GM23338 (cell line): ENCODE measurements at regions not wholly inside any gene's neighbourhood (a gene's known extent, or its start where the extent isn't known, plus 50 kb on each side); places are given as distances from the start of the nearest gene placed in this dataset.

Source experiments
- EZH2 ChIP-seq: fragments of 200-600 bp; sonication (generic); IDR thresholded peaks from one replicate; pipeline ENCODE4 v1.8.0; 2017; ENCODE audit warnings: antibody characterized with exemption, mild to moderate bottlenecking, low read depth; ENCODE audit not compliant: unreplicated experiment
- EZH2phosphoT487 ChIP-seq: fragments of 200-600 bp; sonication (generic); IDR thresholded peaks from one replicate; pipeline ENCODE4 v1.8.1; 2018; ENCODE audit warnings: antibody characterized with exemption; ENCODE audit not compliant: unreplicated experiment
- JUNB ChIP-seq: IDR thresholded peaks from one replicate; pipeline ENCODE4 v1.6.1; 2016; ENCODE audit warnings: antibody characterized with exemption; ENCODE audit not compliant: unreplicated experiment
- POLR2AphosphoS5 ChIP-seq: IDR thresholded peaks from 2 replicates; pipeline ENCODE4 v1.6.1; 2016; ENCODE audit warnings: antibody characterized with exemption, low read depth
- ZNF331 ChIP-seq: fragments of 250-450 bp; sonication (Bioruptor Pico); IDR thresholded peaks from 2 replicates; pipeline ENCODE4 v1.5.0; 2020; ENCODE audit warnings: low read depth, mild to moderate bottlenecking, moderate library complexity
- TF ChIP-seq, protein P1 (sequence below), 2 experiments: fragments of 200-600 bp in 1 of 2; sonication (generic) in 1 of 2; conservative IDR thresholded peaks; 2 replicates each; pipeline versions ENCODE4 v1.5.1 to v1.6.1; 2016 to 2017; ENCODE audit warnings: antibody characterized with exemption in 2 of 2, low read depth in 2 of 2, mild to moderate bottlenecking in 2 of 2, moderate library complexity in 1 of 2
- TF ChIP-seq, protein P2 (sequence below): IDR thresholded peaks from one replicate; pipeline ENCODE4 v1.6.1; 2018; ENCODE audit warnings: antibody characterized with exemption; ENCODE audit not compliant: unreplicated experiment
- TF ChIP-seq, protein P3 (sequence below): IDR thresholded peaks from 2 replicates; pipeline ENCODE4 v1.6.1; 2016; ENCODE audit warnings: antibody characterized with exemption
- TF ChIP-seq, protein P4 (sequence below): fragments of 250-450 bp; sonication (Bioruptor Pico); IDR thresholded peaks from 2 replicates; pipeline ENCODE4 v1.5.0; 2020; ENCODE audit warnings: mild to moderate bottlenecking, moderate library complexity

DNA sequence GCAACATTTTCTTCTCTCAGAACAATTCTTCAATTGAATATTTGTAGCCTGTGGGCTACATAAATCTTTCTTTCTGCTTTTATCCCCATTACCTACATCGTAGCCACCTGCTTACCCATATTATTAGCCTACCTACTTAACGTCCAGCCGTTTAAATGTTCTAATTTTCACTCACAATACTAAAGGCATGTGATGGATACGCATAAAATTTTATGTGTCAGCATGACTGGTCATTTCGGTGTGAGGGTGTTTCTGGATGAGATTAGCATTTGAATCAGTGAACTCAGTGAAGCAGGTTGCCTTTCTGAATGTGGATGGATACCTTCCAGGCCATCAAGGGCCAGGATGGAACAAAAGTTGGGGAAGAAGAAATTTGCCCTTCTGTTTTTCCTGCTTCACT, 1722.5 kb upstream of the ACO1 start:
- TF ChIP-seq, protein P1, sequence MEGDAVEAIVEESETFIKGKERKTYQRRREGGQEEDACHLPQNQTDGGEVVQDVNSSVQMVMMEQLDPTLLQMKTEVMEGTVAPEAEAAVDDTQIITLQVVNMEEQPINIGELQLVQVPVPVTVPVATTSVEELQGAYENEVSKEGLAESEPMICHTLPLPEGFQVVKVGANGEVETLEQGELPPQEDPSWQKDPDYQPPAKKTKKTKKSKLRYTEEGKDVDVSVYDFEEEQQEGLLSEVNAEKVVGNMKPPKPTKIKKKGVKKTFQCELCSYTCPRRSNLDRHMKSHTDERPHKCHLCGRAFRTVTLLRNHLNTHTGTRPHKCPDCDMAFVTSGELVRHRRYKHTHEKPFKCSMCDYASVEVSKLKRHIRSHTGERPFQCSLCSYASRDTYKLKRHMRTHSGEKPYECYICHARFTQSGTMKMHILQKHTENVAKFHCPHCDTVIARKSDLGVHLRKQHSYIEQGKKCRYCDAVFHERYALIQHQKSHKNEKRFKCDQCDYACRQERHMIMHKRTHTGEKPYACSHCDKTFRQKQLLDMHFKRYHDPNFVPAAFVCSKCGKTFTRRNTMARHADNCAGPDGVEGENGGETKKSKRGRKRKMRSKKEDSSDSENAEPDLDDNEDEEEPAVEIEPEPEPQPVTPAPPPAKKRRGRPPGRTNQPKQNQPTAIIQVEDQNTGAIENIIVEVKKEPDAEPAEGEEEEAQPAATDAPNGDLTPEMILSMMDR (conservative IDR thresholded peaks at IDR 0.05; ENCODE audit: low read depth in 2 of 2) = no peak
- TF ChIP-seq POLR2AphosphoS5 (no peak), ZNF331 (no peak), EZH2phosphoT487 (no peak), EZH2 (no peak), JUNB (no peak)
- TF ChIP-seq, protein P2, sequence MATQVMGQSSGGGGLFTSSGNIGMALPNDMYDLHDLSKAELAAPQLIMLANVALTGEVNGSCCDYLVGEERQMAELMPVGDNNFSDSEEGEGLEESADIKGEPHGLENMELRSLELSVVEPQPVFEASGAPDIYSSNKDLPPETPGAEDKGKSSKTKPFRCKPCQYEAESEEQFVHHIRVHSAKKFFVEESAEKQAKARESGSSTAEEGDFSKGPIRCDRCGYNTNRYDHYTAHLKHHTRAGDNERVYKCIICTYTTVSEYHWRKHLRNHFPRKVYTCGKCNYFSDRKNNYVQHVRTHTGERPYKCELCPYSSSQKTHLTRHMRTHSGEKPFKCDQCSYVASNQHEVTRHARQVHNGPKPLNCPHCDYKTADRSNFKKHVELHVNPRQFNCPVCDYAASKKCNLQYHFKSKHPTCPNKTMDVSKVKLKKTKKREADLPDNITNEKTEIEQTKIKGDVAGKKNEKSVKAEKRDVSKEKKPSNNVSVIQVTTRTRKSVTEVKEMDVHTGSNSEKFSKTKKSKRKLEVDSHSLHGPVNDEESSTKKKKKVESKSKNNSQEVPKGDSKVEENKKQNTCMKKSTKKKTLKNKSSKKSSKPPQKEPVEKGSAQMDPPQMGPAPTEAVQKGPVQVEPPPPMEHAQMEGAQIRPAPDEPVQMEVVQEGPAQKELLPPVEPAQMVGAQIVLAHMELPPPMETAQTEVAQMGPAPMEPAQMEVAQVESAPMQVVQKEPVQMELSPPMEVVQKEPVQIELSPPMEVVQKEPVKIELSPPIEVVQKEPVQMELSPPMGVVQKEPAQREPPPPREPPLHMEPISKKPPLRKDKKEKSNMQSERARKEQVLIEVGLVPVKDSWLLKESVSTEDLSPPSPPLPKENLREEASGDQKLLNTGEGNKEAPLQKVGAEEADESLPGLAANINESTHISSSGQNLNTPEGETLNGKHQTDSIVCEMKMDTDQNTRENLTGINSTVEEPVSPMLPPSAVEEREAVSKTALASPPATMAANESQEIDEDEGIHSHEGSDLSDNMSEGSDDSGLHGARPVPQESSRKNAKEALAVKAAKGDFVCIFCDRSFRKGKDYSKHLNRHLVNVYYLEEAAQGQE = no peak
- TF ChIP-seq, protein P3, sequence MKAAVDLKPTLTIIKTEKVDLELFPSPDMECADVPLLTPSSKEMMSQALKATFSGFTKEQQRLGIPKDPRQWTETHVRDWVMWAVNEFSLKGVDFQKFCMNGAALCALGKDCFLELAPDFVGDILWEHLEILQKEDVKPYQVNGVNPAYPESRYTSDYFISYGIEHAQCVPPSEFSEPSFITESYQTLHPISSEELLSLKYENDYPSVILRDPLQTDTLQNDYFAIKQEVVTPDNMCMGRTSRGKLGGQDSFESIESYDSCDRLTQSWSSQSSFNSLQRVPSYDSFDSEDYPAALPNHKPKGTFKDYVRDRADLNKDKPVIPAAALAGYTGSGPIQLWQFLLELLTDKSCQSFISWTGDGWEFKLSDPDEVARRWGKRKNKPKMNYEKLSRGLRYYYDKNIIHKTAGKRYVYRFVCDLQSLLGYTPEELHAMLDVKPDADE = no peak
- TF ChIP-seq, protein P4, sequence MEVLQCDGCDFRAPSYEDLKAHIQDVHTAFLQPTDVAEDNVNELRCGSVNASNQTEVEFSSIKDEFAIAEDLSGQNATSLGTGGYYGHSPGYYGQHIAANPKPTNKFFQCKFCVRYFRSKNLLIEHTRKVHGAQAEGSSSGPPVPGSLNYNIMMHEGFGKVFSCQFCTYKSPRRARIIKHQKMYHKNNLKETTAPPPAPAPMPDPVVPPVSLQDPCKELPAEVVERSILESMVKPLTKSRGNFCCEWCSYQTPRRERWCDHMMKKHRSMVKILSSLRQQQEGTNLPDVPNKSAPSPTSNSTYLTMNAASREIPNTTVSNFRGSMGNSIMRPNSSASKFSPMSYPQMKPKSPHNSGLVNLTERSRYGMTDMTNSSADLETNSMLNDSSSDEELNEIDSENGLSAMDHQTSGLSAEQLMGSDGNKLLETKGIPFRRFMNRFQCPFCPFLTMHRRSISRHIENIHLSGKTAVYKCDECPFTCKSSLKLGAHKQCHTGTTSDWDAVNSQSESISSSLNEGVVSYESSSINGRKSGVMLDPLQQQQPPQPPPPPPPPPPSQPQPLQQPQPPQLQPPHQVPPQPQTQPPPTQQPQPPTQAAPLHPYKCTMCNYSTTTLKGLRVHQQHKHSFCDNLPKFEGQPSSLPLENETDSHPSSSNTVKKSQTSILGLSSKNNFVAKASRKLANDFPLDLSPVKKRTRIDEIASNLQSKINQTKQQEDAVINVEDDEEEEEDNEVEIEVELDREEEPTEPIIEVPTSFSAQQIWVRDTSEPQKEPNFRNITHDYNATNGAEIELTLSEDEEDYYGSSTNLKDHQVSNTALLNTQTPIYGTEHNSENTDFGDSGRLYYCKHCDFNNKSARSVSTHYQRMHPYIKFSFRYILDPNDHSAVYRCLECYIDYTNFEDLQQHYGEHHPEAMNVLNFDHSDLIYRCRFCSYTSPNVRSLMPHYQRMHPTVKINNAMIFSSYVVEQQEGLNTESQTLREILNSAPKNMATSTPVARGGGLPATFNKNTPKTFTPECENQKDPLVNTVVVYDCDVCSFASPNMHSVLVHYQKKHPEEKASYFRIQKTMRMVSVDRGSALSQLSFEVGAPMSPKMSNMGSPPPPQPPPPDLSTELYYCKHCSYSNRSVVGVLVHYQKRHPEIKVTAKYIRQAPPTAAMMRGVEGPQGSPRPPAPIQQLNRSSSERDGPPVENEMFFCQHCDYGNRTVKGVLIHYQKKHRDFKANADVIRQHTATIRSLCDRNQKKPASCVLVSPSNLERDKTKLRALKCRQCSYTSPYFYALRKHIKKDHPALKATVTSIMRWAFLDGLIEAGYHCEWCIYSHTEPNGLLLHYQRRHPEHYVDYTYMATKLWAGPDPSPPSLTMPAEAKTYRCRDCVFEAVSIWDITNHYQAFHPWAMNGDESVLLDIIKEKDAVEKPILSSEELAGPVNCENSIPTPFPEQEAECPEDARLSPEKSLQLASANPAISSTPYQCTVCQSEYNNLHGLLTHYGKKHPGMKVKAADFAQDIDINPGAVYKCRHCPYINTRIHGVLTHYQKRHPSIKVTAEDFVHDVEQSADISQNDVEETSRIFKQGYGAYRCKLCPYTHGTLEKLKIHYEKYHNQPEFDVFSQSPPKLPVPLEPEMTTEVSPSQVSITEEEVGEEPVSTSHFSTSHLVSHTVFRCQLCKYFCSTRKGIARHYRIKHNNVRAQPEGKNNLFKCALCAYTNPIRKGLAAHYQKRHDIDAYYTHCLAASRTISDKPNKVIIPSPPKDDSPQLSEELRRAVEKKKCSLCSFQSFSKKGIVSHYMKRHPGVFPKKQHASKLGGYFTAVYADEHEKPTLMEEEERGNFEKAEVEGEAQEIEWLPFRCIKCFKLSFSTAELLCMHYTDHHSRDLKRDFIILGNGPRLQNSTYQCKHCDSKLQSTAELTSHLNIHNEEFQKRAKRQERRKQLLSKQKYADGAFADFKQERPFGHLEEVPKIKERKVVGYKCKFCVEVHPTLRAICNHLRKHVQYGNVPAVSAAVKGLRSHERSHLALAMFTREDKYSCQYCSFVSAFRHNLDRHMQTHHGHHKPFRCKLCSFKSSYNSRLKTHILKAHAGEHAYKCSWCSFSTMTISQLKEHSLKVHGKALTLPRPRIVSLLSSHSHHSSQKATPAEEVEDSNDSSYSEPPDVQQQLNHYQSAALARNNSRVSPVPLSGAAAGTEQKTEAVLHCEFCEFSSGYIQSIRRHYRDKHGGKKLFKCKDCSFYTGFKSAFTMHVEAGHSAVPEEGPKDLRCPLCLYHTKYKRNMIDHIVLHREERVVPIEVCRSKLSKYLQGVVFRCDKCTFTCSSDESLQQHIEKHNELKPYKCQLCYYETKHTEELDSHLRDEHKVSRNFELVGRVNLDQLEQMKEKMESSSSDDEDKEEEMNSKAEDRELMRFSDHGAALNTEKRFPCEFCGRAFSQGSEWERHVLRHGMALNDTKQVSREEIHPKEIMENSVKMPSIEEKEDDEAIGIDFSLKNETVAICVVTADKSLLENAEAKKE (CRISPR knock-in tag) = no peak
